HG02571 (cell line): ENCODE measurements at regions not wholly inside any gene's neighbourhood (a gene's known extent, or its start where the extent isn't known, plus 50 kb on each side); places are given as distances from the start of the nearest gene placed in this dataset.

Source experiments
- ATAC-seq: cut with Tn5 transposase; IDR thresholded peaks from one replicate; pipeline ENCODE4 v1.9.1; 2021; ENCODE audit warnings: mild to moderate bottlenecking, moderate library complexity; ENCODE audit not compliant: unreplicated experiment

DNA sequence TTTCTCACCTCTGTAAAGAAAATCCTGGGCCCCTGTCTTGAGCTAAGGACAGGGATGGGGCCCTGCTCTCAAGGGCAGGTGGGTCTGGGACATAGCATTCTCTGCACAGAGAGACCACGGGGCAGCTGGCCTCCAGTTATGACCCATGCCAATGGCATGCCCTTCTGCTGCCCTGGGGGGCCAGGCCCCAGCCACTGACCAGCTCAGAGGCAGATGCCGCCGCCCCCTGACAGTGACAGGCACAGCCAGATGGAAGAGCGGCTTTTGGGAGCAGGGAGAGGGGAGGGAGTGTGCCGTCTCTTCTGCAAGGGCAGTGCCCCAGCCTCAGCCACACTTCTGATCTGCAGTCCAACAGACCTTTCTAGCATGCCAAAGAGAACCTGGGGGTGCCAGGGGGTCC lies 114.8 kb upstream of the NAV2 start:
- no peak for ATAC-seq

GRCh38 chr11:19597206-19597605 lies 115.4 kb upstream of the NAV2 start:
- ATAC-seq, result no peak

GRCh38 chr11:19595840-19596751 lies 116.5 kb upstream of the NAV2 start:
- no peak for ATAC-seq

GRCh38 chr11:19595499-19595839 lies 117.2 kb upstream of the NAV2 start:
- ATAC-seq, result no peak

GRCh38 chr11:19594326-19594725 lies 118.3 kb upstream of the NAV2 start:
- no peak for ATAC-seq

DNA sequence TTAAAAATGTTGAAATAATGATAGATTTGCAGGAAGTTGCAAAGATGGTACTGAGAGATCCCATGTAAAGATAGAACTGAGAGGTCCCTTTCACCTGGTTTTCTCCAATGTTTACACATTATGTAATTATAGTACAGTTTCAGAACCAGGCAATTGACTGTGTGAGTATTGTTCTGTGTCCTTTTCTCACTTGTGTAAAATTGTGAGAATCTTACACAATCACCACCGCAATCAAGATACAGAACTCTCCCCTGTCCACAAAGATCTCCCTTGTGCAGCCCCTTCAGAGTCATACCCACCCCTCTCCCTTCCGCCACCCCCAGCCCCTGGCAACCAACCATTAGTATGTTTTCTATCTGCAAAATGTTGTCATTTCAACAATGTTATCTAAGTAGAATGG lies 119.8 kb upstream of the NAV2 start:
- no peak for ATAC-seq

GRCh38 chr11:19589567-19590260 lies 122.9 kb upstream of the NAV2 start:
- ATAC-seq, result no peak

- ATAC-seq, result no peak
Observed at GRCh38 chr11:19587979-19588378, 124.7 kb upstream of the NAV2 start.

DNA sequence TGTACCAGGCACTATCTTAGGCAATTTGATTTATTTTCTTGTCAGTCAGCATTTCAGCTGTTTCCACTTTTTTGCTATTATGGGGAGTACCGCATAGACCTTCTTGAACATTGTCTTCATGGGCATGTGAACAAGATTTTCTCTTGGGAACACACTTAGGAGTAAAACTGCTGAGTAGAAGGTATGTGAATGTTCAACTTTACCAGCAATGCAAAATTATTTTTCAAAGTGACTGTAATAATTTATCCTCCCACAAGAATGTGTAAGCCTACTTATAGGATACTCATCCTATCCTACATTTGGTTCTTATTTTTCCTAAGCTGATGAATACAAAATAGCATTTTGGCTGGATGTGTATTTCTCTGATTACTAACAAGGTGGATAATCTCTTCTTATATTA lies 132.0 kb upstream of the NAV2 start:
- ATAC-seq, result no peak

GRCh38 chr11:19579957-19580356 lies 132.7 kb upstream of the NAV2 start:
- no peak for ATAC-seq

DNA sequence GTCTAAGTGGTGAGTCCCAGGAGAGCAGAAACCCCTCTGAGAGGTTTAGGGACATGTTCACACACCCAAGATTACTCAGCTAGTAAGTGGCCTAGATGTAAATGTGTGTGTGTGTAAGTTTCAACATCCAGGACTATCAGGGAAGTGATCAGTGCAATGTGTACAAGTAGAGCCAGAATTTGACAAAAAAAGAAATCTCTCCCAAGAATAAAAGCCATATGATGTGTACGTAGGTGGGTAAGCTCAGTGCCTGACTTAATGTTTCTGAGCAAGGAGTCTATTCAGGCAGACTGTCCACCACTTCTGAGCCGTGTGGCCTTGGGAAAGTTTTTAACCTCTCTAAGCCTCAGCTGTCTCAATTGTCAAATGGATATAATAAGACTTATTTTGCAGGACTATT lies 133.8 kb upstream of the NAV2 start:
- no peak for ATAC-seq

- ATAC-seq, result no peak
Observed at GRCh38 chr11:19577976-19578619, 134.5 kb upstream of the NAV2 start.

- no peak for ATAC-seq
Observed at GRCh38 chr11:19577391-19577975, 135.2 kb upstream of the NAV2 start.

GRCh38 chr11:19576903-19577302 lies 135.7 kb upstream of the NAV2 start:
- no peak for ATAC-seq

- no peak for ATAC-seq
Observed at GRCh38 chr11:19576054-19576453, 136.6 kb upstream of the NAV2 start.

- ATAC-seq, result no peak
Observed at GRCh38 chr11:19574916-19575315, 137.7 kb upstream of the NAV2 start.

DNA sequence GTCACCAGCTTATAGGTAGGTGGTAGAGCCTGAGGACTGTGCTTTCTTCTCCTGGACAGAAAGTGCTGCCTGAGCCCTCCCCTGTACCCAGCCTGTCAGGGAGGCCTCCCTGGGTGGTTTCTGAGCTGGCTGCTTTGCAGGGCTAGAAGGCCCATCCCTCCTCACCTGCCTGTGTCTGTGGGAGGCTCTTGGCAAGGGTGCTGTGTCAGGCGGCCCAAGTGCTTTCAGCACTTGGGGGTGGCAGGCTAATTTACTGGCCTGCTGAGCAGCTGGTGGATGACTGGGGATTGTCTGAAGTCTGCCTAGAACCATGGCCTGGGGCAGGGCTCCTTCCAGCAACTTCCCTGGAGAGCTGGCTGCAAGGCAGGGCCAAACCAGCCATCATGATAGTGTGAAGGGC lies 139.0 kb upstream of the NAV2 start:
- no peak for ATAC-seq

DNA sequence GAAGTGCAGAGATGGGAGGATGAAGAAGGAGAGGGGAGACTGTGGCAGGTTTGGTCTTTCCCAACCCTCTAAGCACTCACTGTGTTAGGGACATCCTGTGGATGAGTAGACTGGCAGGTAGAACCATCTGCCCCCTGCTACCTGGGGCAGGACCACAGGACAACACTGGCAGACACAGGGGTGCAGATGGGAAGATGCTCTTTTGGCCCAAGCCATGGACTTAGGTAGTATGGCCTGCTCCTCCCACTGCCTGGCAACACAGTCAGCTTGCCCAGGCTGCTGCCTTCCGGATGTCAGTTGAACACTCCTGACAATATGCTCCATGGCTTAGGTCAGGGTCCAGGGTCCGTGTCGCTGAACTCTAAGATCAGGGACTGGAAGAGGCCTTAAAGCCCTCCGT lies 140.7 kb upstream of the NAV2 start:
- ATAC-seq, result no peak

- no peak for ATAC-seq
Observed at GRCh38 chr11:19570889-19571288, 141.7 kb upstream of the NAV2 start.

- ATAC-seq, result no peak
Observed at GRCh38 chr11:19567996-19568395, 144.6 kb upstream of the NAV2 start.

DNA sequence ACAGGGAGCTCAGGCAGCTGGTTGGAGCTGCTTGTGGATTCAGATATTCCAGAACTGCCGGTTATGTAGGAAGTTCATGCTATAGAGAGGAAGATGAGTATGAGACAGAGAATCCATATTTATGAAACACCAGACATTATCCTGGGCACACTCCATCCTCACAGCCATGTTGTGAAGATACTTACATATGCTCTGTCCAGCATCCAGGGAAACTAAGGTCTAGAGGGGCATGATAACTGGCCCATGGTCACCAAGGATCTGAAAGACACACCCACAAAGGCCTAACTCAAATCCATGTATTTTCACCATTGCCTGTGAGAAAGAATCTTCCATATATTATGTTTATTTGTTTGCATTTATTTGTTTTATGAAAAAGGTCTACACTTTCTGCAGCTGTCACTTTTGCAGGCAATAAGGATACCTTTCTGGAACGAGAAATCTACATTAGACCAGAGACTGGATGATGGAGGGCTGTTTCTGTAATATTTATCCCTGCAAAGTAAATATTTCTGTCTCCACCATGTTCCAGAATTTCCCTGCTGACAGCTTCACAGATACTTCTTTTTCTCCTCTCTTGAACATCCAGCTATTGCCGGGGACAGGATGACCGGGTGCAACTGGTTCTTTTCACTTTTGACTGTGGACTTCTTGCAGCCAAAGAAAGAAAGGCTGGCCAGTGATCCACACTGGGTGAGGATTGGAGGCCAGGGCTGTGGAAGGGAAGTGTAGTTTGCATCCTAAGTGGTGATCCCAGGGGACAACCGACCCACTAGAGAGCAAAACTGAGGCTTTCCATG lies 145.9 kb upstream of the NAV2 start:
- no peak for ATAC-seq
